Activated naive CD8-positive, alpha-beta T cell treated with anti-CD3 and anti-CD28 coated beads, Interleukin-2, amount 50 U/mL, for 16 hours (primary cell): ENCODE measurements at regions not wholly inside any gene's neighbourhood (a gene's known extent, or its start where the extent isn't known, plus 50 kb on each side); places are given as distances from the start of the nearest gene placed in this dataset.
"Not testable (repeated sequence)": the region's sequence is repeated elsewhere in the genome, so short reads cannot be mapped to it uniquely, and the experiment has no call there.

Experiments
- DNase-seq: peaks from one replicate; pipeline ENCODE4 v3.0.0-alpha.2; 2020; ENCODE audit warnings: low read depth, low spot score

GRCh38 chr2:11922294-11922693, 175.9 kb downstream of the LPIN1 start:
- DNase-seq: no peak

GRCh38 chr2:11923935-11924334, 177.5 kb downstream of the LPIN1 start:
- DNase-seq: no peak

DNA sequence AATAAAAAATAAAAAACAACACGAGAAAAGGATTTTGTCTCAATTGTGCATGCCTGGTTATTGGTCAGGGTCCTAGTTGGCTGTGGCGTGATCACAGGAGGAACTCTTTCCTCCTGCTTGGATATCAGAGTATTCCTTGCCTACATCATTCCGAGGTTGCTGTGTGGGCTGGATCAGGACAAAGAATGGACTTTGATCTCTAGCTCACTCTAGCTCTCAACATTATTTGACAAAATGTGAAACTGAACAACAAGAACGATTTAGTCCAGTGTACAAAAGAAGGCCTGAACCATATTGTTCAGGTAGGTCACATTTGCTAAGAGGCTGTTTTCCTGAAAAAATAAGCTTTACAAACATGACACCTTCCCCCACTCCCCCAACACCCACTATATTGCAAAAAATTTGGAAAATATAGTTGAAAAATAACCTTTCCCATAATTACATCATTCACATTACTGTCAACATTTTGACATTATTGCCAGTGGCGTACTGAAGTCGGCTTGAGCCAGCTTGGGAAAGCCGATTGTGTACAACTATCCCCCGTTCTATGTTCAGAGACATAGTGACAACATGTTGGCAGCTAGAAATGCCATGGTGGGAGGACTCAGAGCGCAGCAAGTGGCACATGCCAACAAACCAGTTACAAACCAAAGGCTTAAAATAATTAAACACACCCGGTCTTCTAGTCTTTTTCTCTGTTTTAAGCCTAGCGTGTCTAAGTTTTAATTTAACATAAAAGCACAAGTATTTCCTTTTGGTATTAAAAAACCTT, 179.0 kb downstream of the LPIN1 start:
- DNase-seq: no peak

DNA sequence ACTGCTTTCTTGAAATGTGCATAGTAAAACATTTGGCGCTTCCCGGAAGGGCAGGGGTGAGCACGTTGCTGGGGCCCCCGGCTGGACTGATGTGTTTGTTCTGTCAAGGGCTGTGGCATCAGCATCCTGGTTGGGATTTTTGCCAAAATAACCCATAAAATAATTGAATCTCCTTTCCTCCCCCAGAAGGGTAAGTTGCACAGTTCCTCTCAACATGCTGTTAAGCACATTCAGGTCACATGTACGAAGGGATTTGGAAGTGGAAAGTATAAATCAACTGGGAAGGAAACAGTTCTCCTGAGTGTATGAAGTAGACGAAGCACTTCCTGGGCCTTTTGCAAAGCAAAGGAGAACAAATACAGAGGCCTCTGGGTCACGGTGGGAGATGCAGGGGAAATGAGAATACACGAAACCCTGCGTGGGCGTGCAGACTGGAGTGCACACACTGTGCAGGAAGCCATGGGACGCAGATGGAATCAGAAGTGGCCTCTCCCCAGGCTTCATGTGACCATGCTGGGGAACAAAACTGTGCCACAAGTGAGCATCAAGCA, 183.9 kb downstream of the LPIN1 start:
- DNase-seq: no peak

DNA sequence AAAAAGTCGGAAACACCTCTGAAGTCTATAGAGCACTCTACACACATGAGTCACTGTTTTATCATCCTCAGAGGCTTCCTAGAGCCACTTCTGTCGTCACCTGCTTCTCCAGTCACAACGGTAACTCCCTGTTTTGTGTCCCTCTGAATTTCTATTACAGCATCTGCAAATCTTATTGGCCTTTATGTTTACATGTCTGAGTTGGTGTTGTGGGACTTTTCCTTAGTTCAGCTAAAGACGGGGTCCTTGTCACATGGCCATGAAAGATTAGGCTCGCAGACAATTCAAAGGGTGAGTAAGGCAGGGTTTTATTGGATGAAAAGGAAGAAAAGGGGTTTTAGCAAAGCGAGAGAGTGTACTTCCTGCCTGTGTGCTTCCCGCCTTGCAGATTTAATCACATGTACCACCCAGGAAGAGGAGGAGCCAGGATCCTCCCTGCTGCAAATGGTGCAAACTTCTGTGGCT, 185.6 kb downstream of the LPIN1 start:
- DNase-seq: no peak

- no peak for DNase-seq
Observed at GRCh38 chr2:11932962-11933361, 186.5 kb downstream of the LPIN1 start.

DNA sequence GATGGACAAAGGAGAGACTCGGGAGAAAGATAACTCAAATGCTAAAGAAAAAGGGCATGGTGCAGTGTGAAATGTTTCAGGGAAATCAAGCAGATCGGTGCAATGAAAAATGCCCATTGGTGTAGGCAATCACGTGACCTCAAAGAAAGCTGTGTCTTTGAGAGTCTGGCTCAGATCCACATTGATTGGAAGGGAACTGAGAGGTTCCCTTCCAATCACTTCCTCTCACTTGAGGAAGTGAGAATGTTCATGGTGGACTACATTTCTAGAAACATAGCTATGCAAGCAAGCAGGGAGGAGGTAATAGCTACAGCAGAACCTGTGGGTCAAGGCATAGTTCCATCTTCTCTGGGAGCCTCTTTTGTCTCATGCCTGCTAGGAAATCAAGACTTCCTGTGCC, 187.4 kb downstream of the LPIN1 start:
- no peak for DNase-seq

DNA sequence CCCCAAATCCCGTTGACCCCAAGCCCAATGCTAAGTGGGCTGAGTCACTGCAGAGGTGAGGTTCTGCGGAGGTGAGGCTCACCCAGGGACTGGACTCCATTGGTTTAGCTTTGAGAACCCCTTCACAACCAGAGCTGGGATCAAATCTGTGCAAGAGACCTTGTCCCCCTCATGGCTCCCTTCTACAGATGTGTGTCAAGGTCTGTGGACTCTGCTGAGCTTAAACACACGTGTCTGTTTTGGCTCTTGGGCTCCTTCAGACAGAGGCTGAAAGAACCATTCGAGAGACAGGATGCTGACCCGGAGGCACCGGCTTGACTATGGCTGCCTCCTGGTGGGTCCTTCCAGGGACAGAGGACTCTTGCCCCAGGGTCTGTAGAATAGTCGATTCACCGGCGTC, 190.3 kb downstream of the LPIN1 start:
- no peak for DNase-seq

DNA sequence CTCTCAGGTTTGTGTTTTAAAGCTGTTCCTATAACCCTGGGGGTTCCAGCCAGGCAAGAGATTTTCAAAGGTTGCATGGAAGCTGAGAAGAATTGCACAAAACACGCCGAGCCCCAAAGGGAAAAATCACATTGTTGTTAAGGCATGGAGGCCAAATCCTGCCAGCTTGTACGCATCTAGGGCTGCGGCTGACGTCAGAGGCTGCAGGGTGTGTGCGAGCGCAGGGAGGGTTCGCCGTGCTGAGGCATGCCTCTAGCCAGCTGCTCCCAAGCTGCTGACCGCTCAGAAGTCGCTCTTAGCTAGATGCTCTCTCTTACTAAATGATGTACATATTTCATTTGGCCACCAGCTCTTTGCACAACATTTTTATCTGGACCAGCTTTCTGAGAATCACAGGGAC, 191.8 kb downstream of the LPIN1 start:
- DNase-seq: no peak

DNA sequence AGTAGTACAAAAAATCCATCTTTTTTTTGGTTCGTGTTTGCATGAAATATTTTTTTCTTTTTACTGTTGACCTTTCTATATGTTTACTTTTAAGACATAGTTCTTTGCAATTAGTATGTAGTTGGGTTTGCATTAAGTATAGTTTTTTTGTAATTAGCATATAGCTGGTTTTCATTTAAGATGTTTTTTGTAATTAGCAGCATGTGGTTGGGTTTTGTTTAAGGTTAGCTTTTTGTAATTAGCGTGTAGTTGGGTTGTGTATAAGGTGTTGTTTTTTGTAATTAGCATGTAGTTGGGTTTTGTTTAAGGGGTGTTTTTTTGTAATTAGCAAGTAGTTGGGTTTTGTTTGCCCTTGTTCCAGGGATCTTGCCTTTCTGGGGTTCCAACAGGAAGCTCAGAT, 193.1 kb downstream of the LPIN1 start:
- DNase-seq: no peak

GRCh38 chr2:11940121-11940743, 193.8 kb downstream of the LPIN1 start:
- DNase-seq: no peak

DNA sequence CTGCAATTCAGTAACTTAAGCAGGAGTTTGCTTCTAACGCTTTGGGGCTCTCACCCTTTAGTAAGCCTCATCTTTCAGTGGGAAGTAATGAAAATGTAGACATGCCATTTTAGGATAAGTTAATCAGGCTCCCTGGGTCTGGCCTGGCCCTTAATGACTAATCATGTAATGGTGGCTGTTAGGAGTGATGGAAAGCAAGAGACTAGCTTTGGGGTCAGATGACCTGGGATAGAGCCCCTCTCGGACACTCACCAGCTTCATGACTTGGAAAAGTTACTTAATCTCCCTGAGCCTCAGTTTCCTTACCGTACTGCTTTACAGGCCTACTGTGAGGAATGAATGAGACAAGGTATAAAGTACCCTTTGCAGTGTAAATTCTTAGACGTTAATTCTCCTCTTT, 194.4 kb downstream of the LPIN1 start:
- no peak for DNase-seq

DNA sequence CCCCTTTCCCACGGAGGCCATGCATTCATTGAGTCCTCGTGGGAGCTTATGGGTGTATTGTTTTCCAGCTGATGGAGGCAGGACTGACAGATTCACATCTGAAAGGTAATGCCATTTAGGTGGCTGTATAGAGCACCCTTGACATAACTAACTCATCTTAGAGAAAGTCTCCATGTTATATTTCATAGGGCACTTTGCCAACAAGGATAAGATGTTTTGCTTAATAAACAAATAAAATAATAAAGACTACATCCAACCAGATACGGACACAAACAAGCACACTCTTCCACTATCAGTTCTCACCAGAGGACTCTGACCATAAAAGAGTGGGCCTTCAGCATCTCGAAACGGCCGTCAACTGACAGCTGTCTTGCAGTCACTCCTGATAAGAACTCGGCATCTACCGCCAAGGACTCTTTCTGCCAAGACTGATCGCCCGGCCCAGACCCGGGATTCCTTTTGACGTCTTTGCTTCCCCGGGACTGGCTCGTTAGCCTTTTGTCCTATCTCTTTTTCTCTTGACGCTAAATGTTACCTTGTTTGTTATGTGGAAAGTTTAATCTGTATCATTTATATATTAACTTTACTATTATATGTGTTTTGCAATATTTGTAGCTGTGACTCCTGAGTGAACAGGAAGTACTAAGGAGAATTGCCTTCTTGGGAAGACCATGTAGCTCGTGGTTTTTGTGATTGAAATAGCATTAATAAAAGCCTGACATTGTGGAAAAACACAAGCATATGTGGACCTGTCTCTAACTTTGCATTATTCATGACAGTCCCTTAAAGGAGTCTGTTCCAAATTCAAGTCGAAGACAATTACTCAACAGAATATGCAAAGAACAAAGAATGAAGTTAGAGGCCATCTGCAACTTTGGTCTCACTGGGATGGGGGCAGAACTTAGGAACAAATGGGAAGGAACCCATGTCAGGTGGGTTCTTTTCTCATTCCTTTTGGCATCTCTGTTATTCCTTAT, 195.1 kb downstream of the LPIN1 start:
- DNase-seq: no peak

DNA sequence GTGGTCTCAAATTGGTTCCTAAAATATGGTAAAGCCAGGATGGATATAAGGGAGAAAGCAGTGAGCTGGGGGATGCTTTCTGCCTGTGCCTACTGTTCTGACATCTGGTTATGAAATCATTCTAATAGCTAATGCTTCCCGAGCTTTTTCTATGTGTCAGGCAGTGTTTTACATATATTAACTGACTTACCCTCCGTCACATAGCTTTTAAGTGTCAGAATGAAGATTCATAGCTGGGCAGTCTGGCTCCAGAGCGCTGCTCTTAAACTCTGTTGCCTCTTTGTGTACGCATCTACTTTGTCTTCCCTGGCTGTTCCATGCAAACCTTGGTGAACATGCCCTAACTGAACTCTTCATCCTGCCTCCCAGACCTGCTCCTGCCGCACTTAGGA, 195.7 kb downstream of the LPIN1 start:
- DNase-seq: no peak

DNA sequence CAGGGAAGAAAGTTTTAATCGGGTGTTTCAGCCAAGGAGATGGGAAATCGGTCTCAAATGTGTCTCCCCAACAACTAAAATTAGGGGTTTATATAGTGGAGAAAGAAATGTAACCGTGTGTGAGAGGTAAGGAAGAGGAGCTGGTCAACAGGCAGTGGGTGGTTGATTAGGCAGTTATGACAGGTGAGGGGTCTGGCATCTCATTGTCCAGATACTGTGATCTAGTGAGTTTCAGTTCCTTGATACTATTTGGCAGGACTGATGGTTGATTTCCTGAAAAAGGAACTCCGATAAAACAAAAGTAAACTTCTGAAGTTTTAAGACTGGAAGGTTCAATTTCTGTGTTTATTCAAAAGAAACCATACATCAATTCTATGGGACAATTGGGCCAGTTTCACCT, 197.9 kb downstream of the LPIN1 start:
- no peak for DNase-seq

- DNase-seq: no peak
Observed at GRCh38 chr2:11945139-11946126, 199.0 kb downstream of the LPIN1 start.

DNA sequence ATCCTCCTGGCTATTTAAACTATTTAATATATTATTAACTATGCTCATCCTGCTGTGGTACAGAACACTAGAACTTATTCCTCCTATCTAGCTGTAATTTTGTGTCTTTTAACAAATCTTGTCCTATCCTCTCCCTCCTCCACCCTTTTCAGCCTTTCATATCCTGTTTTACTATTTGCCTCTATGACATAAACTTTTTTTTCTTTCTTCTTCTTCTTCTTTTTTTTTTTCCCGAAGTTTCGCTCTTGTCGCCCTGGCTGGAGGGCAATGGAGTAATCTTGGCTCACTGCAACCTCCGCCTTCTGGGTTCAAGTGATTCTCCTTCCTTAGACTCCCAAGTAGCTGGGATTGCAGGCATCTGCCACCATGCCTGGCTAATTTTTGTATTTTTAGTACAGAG, 201.5 kb downstream of the LPIN1 start:
- DNase-seq: no peak

GRCh38 chr2:11949732-11950523, 203.5 kb downstream of the LPIN1 start:
- no peak for DNase-seq

GRCh38 chr2:11950896-11951295, 204.5 kb downstream of the LPIN1 start:
- no peak for DNase-seq

GRCh38 chr2:11951492-11951891, 205.1 kb downstream of the LPIN1 start:
- DNase-seq: not testable (repeated sequence)
